CD4-positive, CD25-positive, alpha-beta regulatory T cell (primary cell): ENCODE measurements at regions not wholly inside any gene's neighbourhood (a gene's known extent, or its start where the extent isn't known, plus 50 kb on each side); places are given as distances from the start of the nearest gene placed in this dataset.

ENCODE experiments used
- ATAC-seq, 2 donors: fragments of 150-1000 bp; cut with Tn5 transposase; one replicate each; pipeline ENCODE4 v1.10.0; 2021; ENCODE audit warnings: low read depth in 2 of 2, moderate number of reproducible peaks in 2 of 2, moderate library complexity in 1 of 2
- DNase-seq, 3 donors: peaks; one replicate each; pipeline versions ENCODE4 v3.0.0 to v3.0.0-alpha.2; 2012 to 2022; ENCODE audit warnings: mixed read lengths in 1 of 3
- H3K27ac ChIP-seq: one replicate; pipeline ENCODE4 v1.7.0; 2013; ENCODE audit warnings: mild to moderate bottlenecking, low read length; ENCODE audit not compliant: insufficient read depth, poor library complexity, severe bottlenecking
- H3K27me3 ChIP-seq: one replicate; pipeline ENCODE4 v1.7.0; 2013; ENCODE audit warnings: low read length; ENCODE audit not compliant: control insufficient read depth, insufficient read depth
- H3K36me3 ChIP-seq: one replicate; pipeline ENCODE4 v1.7.0; 2013; ENCODE audit warnings: mild to moderate bottlenecking, low read length, moderate library complexity; ENCODE audit not compliant: control insufficient read depth, insufficient read depth
- H3K4me1 ChIP-seq: 2 replicates; pipeline ENCODE4 v1.7.0; 2013; ENCODE audit warnings: mild to moderate bottlenecking, low read length; ENCODE audit not compliant: insufficient read depth, control insufficient read depth, poor library complexity, severe bottlenecking
- H3K4me3 ChIP-seq: one replicate; pipeline ENCODE4 v1.7.0; 2013; ENCODE audit warnings: low read depth, mild to moderate bottlenecking, low read length, moderate library complexity
- H3K9me3 ChIP-seq, 2 experiments: 1 replicate in 1 of 2; 2 replicates in 1 of 2; pipeline ENCODE4 v1.7.0; 2013; ENCODE audit warnings: low read length in 2 of 2, mild to moderate bottlenecking in 1 of 2, moderate library complexity in 1 of 2; ENCODE audit not compliant: control insufficient read depth in 2 of 2
- H3K27ac Mint-ChIP-seq, 3 donors: one replicate each; pipeline ENCODE4 v1.8.0; 2020 to 2022; ENCODE audit warnings: mild to moderate bottlenecking in 3 of 3, mixed read lengths in 3 of 3, moderate library complexity in 2 of 3
- H3K27me3 Mint-ChIP-seq: one replicate; pipeline ENCODE4 v1.8.0; 2022; ENCODE audit warnings: mild to moderate bottlenecking, mixed read lengths
- H3K36me3 Mint-ChIP-seq: one replicate; pipeline ENCODE4 v1.8.0; 2020; ENCODE audit warnings: mixed read lengths
- H3K4me1 Mint-ChIP-seq, 4 donors: one replicate each; pipeline ENCODE4 v1.8.0; 2020 to 2022; ENCODE audit warnings: mixed read lengths in 4 of 4, mild to moderate bottlenecking in 1 of 4
- H3K4me3 Mint-ChIP-seq, 4 donors: one replicate each; pipeline ENCODE4 v1.8.0; 2020 to 2022; ENCODE audit warnings: mild to moderate bottlenecking in 4 of 4, mixed read lengths in 4 of 4, moderate library complexity in 3 of 4
- H3K9me3 Mint-ChIP-seq, 7 donors: one replicate each; pipeline ENCODE4 v1.8.0; 2020 to 2022; ENCODE audit warnings: mixed read lengths in 7 of 7, mild to moderate bottlenecking in 3 of 7, moderate library complexity in 2 of 7

GRCh38 chr4:152269448-152270191, 266.3 kb downstream of the FBXW7 start:
- H3K4me3 Mint-ChIP-seq = no peak overlapping the region
- H3K36me3 Mint-ChIP-seq = no peaks in the 10 kb centered on the region
- ATAC-seq (no peak), DNase-seq (no peak)
- Histone ChIP-seq H3K4me1 (no peaks in the 10 kb centered on the region), H3K27ac (no peak overlapping the region), H3K9me3 (no peaks in the 10 kb centered on the region), H3K36me3 (no peaks in the 10 kb centered on the region), H3K27me3 (no peaks in the 10 kb centered on the region), H3K4me3 (no peak overlapping the region)
- H3K4me1 Mint-ChIP-seq = peaks cover 0 to 5% (median 0%) of the 10 kb centered on the region in 4 donors
- peaks cover 0 to 3% (median 0%) of the 10 kb centered on the region in 7 donors for H3K9me3 Mint-ChIP-seq
- H3K27me3 Mint-ChIP-seq = peaks cover 12% of the 10 kb centered on the region
- no peak overlapping the region for H3K27ac Mint-ChIP-seq

DNA sequence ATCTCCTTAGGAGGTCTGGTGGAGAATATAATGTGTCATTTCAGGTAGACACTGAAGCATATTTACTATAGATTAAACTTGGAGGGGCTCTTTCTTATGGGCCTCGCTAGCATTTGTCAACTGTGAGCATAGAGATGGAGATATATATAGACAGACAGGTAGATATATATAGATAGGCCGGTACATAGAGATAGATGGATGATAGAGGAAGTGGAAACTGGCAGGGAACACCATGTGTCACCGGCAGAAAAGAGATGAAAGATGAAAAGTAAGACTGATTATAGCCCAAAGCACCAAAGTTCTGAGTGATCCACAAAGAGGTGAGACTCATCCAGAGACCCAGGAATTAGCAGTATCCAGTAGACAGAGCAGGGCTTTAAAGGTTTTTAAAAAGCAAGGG, 268.1 kb downstream of the FBXW7 start:
- no peaks in the 10 kb centered on the region for H3K4me1 ChIP-seq
- DNase-seq (no peak), ATAC-seq (no peak)
- H3K4me3 Mint-ChIP-seq = no peak overlapping the region
- H3K36me3 ChIP-seq = no peaks in the 10 kb centered on the region
- H3K4me1 Mint-ChIP-seq = peaks cover 0 to 5% (median 0%) of the 10 kb centered on the region in 4 donors
- H3K27me3 Mint-ChIP-seq = peaks cover 19% of the 10 kb centered on the region
- H3K36me3 Mint-ChIP-seq = no peaks in the 10 kb centered on the region
- peak overlapping the region in 1 of 3 donors; percentile 43 for H3K27ac Mint-ChIP-seq
- H3K9me3 Mint-ChIP-seq = peaks cover 0 to 3% (median 0%) of the 10 kb centered on the region in 7 donors
- no peak overlapping the region for H3K4me3 ChIP-seq
- H3K27ac ChIP-seq = no peak overlapping the region
- no peaks in the 10 kb centered on the region for H3K27me3 ChIP-seq
- no peaks in the 10 kb centered on the region for H3K9me3 ChIP-seq

GRCh38 chr4:152266831-152267480, 268.9 kb downstream of the FBXW7 start:
- DNase-seq (no peak), ATAC-seq (no peak)
- Mint-ChIP-seq H3K27ac (no peak overlapping the region), H3K36me3 (no peaks in the 10 kb centered on the region), H3K27me3 (peaks cover 19% of the 10 kb centered on the region), H3K4me1 (peaks cover 0 to 5% (median 0%) of the 10 kb centered on the region in 4 donors), H3K4me3 (no peak overlapping the region), H3K9me3 (peaks cover 0 to 3% (median 0%) of the 10 kb centered on the region in 7 donors)
- H3K9me3 ChIP-seq = no peaks in the 10 kb centered on the region
- H3K27me3 ChIP-seq = no peaks in the 10 kb centered on the region
- no peaks in the 10 kb centered on the region for H3K36me3 ChIP-seq
- no peak overlapping the region for H3K4me3 ChIP-seq
- H3K27ac ChIP-seq = no peak overlapping the region
- no peaks in the 10 kb centered on the region for H3K4me1 ChIP-seq

GRCh38 chr4:152265149-152265621, 270.7 kb downstream of the FBXW7 start:
- Histone ChIP-seq H3K27me3 (no peaks in the 10 kb centered on the region), H3K36me3 (no peaks in the 10 kb centered on the region), H3K9me3 (no peaks in the 10 kb centered on the region), H3K4me1 (no peaks in the 10 kb centered on the region), H3K27ac (no peak overlapping the region), H3K4me3 (no peak overlapping the region)
- no peak for ATAC-seq
- Mint-ChIP-seq H3K27ac (no peak overlapping the region), H3K36me3 (no peaks in the 10 kb centered on the region), H3K27me3 (peaks cover 23% of the 10 kb centered on the region), H3K9me3 (peaks cover 0 to 6% (median 1%) of the 10 kb centered on the region in 7 donors), H3K4me3 (no peak overlapping the region), H3K4me1 (peaks cover 0 to 5% (median 0%) of the 10 kb centered on the region in 4 donors)
- no peak for DNase-seq

DNA sequence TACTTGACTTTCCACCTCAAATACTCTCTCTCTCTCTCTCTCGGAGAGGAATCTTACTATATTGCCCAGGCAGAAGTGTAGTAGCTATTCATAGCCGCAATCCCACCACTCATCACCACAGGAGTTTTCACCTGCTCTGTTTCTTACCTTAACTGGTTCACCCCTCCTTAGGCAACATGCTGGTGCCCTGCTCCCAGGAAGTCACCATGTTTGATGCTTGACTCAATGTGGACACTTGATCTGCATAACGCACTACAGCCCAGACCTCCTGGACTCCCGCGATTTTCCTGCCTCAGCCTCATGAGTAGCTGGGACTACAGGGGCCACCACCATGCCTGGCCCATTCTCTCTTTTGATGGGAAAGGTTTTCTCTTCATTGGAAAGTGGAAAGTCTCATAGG, 271.8 kb downstream of the FBXW7 start:
- H3K27ac ChIP-seq = no peak overlapping the region
- no peaks in the 10 kb centered on the region for H3K27me3 ChIP-seq
- no peaks in the 10 kb centered on the region for H3K4me1 ChIP-seq
- no peaks in the 10 kb centered on the region for H3K36me3 ChIP-seq
- H3K9me3 ChIP-seq = no peaks in the 10 kb centered on the region
- H3K36me3 Mint-ChIP-seq = peaks cover 5% of the 10 kb centered on the region
- peaks cover 0 to 12% (median 2%) of the 10 kb centered on the region in 4 donors for H3K4me1 Mint-ChIP-seq
- peak overlapping the region in 1 of 3 donors; percentile 32 for H3K27ac Mint-ChIP-seq
- no peak overlapping the region for H3K4me3 Mint-ChIP-seq
- H3K27me3 Mint-ChIP-seq = peaks cover 23% of the 10 kb centered on the region
- no peak overlapping the region for H3K4me3 ChIP-seq
- DNase-seq (no peak), ATAC-seq (no peak)
- H3K9me3 Mint-ChIP-seq = peaks cover 0 to 6% (median 2%) of the 10 kb centered on the region in 7 donors

DNA sequence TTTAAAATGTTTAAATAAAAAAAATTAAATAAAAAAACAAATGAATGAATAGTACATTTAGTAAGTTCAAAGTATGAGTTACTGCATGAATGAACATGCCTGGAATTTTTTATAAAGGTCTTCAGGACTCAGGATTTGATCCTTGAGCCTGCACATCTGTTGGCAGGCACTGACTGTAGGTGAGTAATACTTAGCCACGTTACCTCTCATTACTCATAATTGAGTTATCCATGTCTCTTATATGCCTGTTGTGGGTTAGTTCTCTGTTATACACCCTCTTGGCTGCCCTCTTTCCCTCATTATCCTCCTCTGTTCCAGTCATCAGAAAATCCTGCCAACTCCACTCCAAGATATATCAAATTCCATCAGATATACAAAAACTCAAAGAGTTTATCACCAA, 276.0 kb downstream of the FBXW7 start:
- H3K4me1 ChIP-seq = peaks cover 25% of the 10 kb centered on the region
- H3K9me3 ChIP-seq = no peaks in the 10 kb centered on the region
- DNase-seq (no peak), ATAC-seq (no peak)
- Mint-ChIP-seq H3K36me3 (peaks cover 5% of the 10 kb centered on the region), H3K9me3 (peaks cover 0 to 6% (median 2%) of the 10 kb centered on the region in 7 donors), H3K27ac (no peak overlapping the region), H3K4me1 (peaks cover 0 to 16% (median 3%) of the 10 kb centered on the region in 4 donors), H3K4me3 (no peak overlapping the region), H3K27me3 (peaks cover 13% of the 10 kb centered on the region)
- no peaks in the 10 kb centered on the region for H3K36me3 ChIP-seq
- no peaks in the 10 kb centered on the region for H3K27me3 ChIP-seq
- no peak overlapping the region for H3K4me3 ChIP-seq
- H3K27ac ChIP-seq = no peak overlapping the region

DNA sequence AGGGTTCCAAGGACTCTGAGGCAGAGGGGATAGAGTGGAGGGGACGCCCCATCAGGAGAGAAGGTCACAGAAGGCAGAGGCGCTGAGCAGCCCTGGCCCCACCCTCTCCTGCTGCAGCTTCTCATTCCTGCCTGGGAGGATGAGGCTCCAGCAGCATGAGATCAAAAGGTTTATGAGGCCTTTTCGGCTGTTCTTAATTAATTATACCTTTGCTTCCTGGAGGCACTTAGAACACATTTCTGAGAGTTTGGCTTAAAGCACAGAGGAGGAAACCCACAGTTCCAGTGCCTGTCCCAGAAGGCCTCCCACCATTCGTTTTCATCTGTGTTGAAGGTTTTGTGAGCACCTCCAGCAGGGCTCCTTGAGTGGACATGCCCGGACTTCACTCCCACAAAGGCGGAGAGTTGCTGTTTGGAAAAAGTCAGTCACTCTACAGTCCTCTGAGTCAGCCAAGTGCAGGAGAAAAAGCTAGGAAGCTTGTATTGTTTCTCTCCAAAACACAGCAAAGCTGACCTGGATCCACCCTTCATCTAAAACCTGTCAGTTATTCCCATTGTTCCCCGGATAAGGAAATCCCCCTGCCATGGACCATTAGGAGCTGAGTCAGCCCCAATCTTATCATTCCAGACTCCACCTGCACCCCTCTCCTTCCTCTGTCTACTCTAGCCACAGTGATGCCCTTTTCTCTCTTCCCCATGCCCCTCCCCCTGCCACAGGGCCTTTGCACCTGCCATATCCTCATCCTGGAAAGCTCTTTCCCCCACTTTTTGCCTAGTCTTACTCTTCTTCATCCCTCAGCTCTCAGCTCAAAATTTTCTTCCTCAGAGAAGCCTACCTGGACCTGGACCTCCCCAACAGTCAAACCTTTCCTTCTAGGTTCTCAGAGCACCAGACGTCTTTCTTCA, 276.8 kb downstream of the FBXW7 start:
- Mint-ChIP-seq H3K36me3 (peaks cover 5% of the 10 kb centered on the region), H3K9me3 (peaks cover 0 to 6% (median 2%) of the 10 kb centered on the region in 7 donors), H3K4me3 (no peak overlapping the region), H3K4me1 (peaks cover 0 to 24% (median 6%) of the 10 kb centered on the region in 4 donors), H3K27ac (peak overlapping the region in 1 of 3 donors; percentile 58), H3K27me3 (peaks cover 5% of the 10 kb centered on the region)
- no peaks in the 10 kb centered on the region for H3K9me3 ChIP-seq
- ATAC-seq = no peak
- H3K36me3 ChIP-seq = no peaks in the 10 kb centered on the region
- no peaks in the 10 kb centered on the region for H3K27me3 ChIP-seq
- no peak overlapping the region for H3K4me3 ChIP-seq
- no peak for DNase-seq
- H3K4me1 ChIP-seq = peaks cover 25% of the 10 kb centered on the region
- no peak overlapping the region for H3K27ac ChIP-seq
